ENCODE measurements at regions not wholly inside any gene's neighbourhood (a gene's known extent, or its start where the extent isn't known, plus 50 kb on each side); places are given as distances from the start of the nearest gene placed in this dataset.
A peak's percentile ranks its signal among the peaks of the same experiment; 100 is the strongest.

GRCh38 chr1:240029418-240029817, 62.3 kb upstream of the FMN2 start:
- 26 to 100% (median 81%) methylated on average over 1 to 3 of the region's 3 CpGs for WGBS, 10 experiments
- Histone ChIP-seq H3K4me1 (replicated peaks in 1 of 2) (no peaks in the 10 kb centered on the region), H3K27ac (no peak overlapping the region), H3K4me3 (no peak overlapping the region)
- in situ Hi-C loops (cut with MboI; ENCODE audit: low pct_unique_long_range_greater_than_20kb in 2 of 9, low sequenced_read_pairs in 9 of 9, unreplicated experiment in 9 of 9), result loop anchor here in 3 of 9 experiments (10.0 to 25.0 kb wide), 4 partner anchors 125 to 683 kb away; no protein-coding TSS in a partner anchor
- peak in 2 of 8 experiments; percentile 33 to 44 for ATAC-seq (replicated peaks in 6 of 8)

GRCh38 chr1:240030236-240030635, 61.4 kb upstream of the FMN2 start:
- WGBS, 10 experiments, result 13 to 100% (median 89%) methylated on average over 1 to 5 of the region's 5 CpGs; no CpG with 5 or more reads in 1 of the 10 experiments
- peak in 1 of 8 experiments; percentile 87 for ATAC-seq (replicated peaks in 6 of 8)
- Histone ChIP-seq H3K4me3 (no peak overlapping the region), H3K27ac (no peak overlapping the region), H3K4me1 (replicated peaks in 1 of 2) (no peaks in the 10 kb centered on the region)
- in situ Hi-C loops (cut with MboI; ENCODE audit: low pct_unique_long_range_greater_than_20kb in 2 of 9, low sequenced_read_pairs in 9 of 9, unreplicated experiment in 9 of 9), result loop anchor here in 3 of 9 experiments (25.0 kb wide), 3 partner anchors 132 to 682 kb away; no protein-coding TSS in a partner anchor

GRCh38 chr1:240031009-240031408, 60.7 kb upstream of the FMN2 start:
- in situ Hi-C loops (cut with MboI; ENCODE audit: low pct_unique_long_range_greater_than_20kb in 2 of 9, low sequenced_read_pairs in 9 of 9, unreplicated experiment in 9 of 9), result loop anchor here in 3 of 9 experiments (25.0 kb wide), 3 partner anchors 131 to 681 kb away; no protein-coding TSS in a partner anchor
- no peak overlapping the region for H3K27ac ChIP-seq
- WGBS, 10 experiments, result 0 to 90% (median 58%) methylated on average over 1 to 5 of the region's 5 CpGs; no CpG with 5 or more reads in 1 of the 10 experiments
- H3K4me1 ChIP-seq (replicated peaks in 1 of 2), result no peaks in the 10 kb centered on the region
- no peak for ATAC-seq (replicated peaks in 6 of 8)
- H3K4me3 ChIP-seq, result no peak overlapping the region

- in situ Hi-C loops (cut with MboI; ENCODE audit: low pct_unique_long_range_greater_than_20kb in 2 of 9, low sequenced_read_pairs in 9 of 9, unreplicated experiment in 9 of 9), result loop anchor here in 3 of 9 experiments (25.0 kb wide), 3 partner anchors 131 to 681 kb away; no protein-coding TSS in a partner anchor
- Histone ChIP-seq H3K27ac (no peak overlapping the region), H3K4me3 (no peak overlapping the region), H3K4me1 (replicated peaks in 1 of 2) (no peaks in the 10 kb centered on the region)
- no peak for ATAC-seq (replicated peaks in 6 of 8)
- WGBS, 10 experiments, result 22 to 100% (median 88%) methylated on average over 1 to 3 of the region's 3 CpGs
These were observed 60.3 kb upstream of the FMN2 start for GRCh38 chr1:240031414-240031813.

GRCh38 chr1:240033406-240033805, 58.3 kb upstream of the FMN2 start:
- WGBS, 10 experiments, result 52 to 100% (median 83%) methylated on average over 1 to 3 of the region's 3 CpGs; no CpG with 5 or more reads in 5 of the 10 experiments
- H3K4me3 ChIP-seq, result no peak overlapping the region
- H3K27ac ChIP-seq, result no peak overlapping the region
- in situ Hi-C loops (cut with MboI; ENCODE audit: low pct_unique_long_range_greater_than_20kb in 2 of 9, low sequenced_read_pairs in 9 of 9, unreplicated experiment in 9 of 9), result loop anchor here in 3 of 9 experiments (25.0 kb wide), 3 partner anchors 129 to 679 kb away; no protein-coding TSS in a partner anchor
- no peaks in the 10 kb centered on the region for H3K4me1 ChIP-seq (replicated peaks in 1 of 2)
- ATAC-seq (replicated peaks in 6 of 8), result no peak

GRCh38 chr1:240036526-240036925, 55.2 kb upstream of the FMN2 start:
- H3K4me3 ChIP-seq, result no peak overlapping the region
- no peak for ATAC-seq (replicated peaks in 6 of 8)
- in situ Hi-C loops (cut with MboI; ENCODE audit: low pct_unique_long_range_greater_than_20kb in 2 of 9, low sequenced_read_pairs in 9 of 9, unreplicated experiment in 9 of 9), result loop anchor here in 3 of 9 experiments (25.0 kb wide), 3 partner anchors 126 to 676 kb away; no protein-coding TSS in a partner anchor
- H3K27ac ChIP-seq, result no peak overlapping the region
- H3K4me1 ChIP-seq (replicated peaks in 1 of 2), result no peaks in the 10 kb centered on the region
- 55 to 100% (median 83%) methylated on average over 1 of the region's 1 CpG; no CpG with 5 or more reads in 1 of the 10 experiments for WGBS, 10 experiments

Measured in motor neuron (in vitro differentiated cells).